ENCODE measurements at regions not wholly inside any gene's neighbourhood (a gene's known extent, or its start where the extent isn't known, plus 50 kb on each side); places are given as distances from the start of the nearest gene placed in this dataset.
"Not testable (repeated sequence)": the region's sequence is repeated elsewhere in the genome, so short reads cannot be mapped to it uniquely, and the experiment has no call there.

DNA sequence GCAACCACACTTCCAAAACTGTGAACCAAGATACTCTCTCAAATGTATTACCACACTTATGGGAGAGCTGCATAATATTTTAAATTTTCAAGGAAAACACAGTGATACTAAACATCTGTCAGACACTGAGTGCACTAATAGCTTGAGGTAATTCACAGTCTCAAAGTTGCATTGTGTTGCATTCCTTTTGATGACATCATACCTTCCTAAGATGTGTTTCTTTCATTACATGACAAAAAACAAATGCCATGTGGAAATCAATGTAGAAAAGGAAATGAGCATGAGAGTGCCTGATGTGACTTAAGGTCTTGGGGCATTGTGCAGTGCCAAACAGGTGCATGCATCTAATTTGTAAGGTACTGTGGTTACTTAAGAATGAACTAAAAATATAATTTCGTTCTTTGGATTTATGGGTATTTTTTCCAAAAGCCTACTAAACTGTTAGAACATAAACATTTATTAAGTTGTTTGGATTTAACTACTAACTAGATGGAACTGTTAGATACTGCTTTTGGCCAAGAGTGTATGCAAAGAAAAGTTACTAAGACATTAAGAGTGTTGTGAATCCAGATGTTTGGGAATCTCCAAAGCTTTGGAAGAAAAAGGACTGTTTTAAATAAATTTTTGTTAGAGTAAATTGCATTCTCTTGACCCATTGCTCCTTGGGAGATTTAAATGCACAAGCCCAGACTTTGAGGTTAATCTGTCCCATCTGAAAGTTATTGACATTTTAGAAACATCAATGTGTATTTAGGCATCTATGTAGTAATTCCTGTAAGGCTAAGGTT lies 496.2 kb upstream of the SEMA3D start:
- Histone ChIP-seq H3K4me1 (peaks cover 5% of the 10 kb centered on the region; the same call in 1 of the 3 replicates), H3K9me3 (no peaks in the 10 kb centered on the region), H3K27ac (no peak overlapping the region), H3K4me2 (no peak overlapping the region), H3K4me3 (no peak overlapping the region)
- DNase-seq (ENCODE audit: low read depth in 1 of 2, low spot score in 1 of 2) (no peak), ATAC-seq (no peak), FAIRE-seq (no peak)
- WGBS (ENCODE audit: missing lambda C conversion rate) = 37% methylated on average over 1 of the region's 1 CpG
- TF ChIP-seq ZFP36 (IDR thresholded peaks at IDR 0.05; ENCODE audit: borderline replicate concordance, partially characterized antibody) (no peak), CBX2 (IDR thresholded peaks at IDR 0.05; ENCODE audit: borderline replicate concordance, low read depth) (no peak), SREBF2 (IDR thresholded peaks at IDR 0.05) (no peak), ZSCAN20 (CRISPR knock-in tag; IDR thresholded peaks at IDR 0.05) (no peak), POLR2A (IDR thresholded peaks at IDR 0.05; ENCODE audit: low read length) (no peak), JUNB (IDR thresholded peaks at IDR 0.05) (no peak), TFCP2L1 (CRISPR knock-in tag; IDR thresholded peaks at IDR 0.05) (no peak), REST (IDR thresholded peaks at IDR 0.05) (no peak), KDM1A (IDR thresholded peaks at IDR 0.05; ENCODE audit: low read depth) (no peak), JUN (IDR thresholded peaks at IDR 0.05) (no peak), ESRRA (IDR thresholded peaks at IDR 0.05; ENCODE audit: borderline replicate concordance, low read length) (no peak), MAZ (IDR thresholded peaks at IDR 0.05; ENCODE audit: borderline replicate concordance, low read depth, low read length) (no peak), MAFK (IDR thresholded peaks at IDR 0.05; ENCODE audit: partially characterized antibody) (no peak), MYC (IDR thresholded peaks at IDR 0.05; ENCODE audit: borderline replicate concordance, low read length) (no peak), RFX5 (IDR thresholded peaks at IDR 0.05) (no peak), BHLHE40 (IDR thresholded peaks at IDR 0.05; ENCODE audit: low read depth, low read length) (no peak), CHD4 (IDR thresholded peaks at IDR 0.05; ENCODE audit: borderline replicate concordance) (no peak), CEBPB (IDR thresholded peaks at IDR 0.05) (no peak), HOXB5 (CRISPR knock-in tag; IDR thresholded peaks at IDR 0.05) (no peak), PBX3 (IDR thresholded peaks at IDR 0.05) (no peak)
- ChIA-PET CTCF (interaction anchor here (0.6 to 1.3 kb wide), 2 partner anchors 37 to 106 kb away, joined by 3 to 5 read pairs; no protein-coding TSS in a partner anchor), POLR2A (no interaction called here)

DNA sequence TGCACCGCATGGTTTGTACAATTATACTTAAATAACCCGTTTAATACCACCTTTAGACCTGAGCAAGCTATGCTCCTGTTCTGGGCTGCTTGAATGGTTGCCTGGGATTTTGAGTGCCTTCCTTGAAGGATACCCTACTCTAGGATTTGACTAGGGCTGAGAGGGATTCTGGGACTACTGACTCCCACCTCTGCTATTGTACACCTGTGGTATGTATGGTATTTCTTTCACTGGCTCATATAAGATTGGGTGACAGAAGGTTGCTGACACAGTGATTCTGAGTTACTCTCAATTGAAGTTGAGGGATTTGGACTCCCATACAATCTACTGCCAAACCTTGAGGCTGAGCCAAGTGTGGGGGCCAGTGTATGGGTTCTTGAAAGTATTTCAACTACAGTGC lies 494.4 kb upstream of the SEMA3D start:
- Histone ChIP-seq H3K4me3 (no peak overlapping the region), H3K4me2 (no peak overlapping the region), H3K4me1 (peaks cover 5% of the 10 kb centered on the region; the same call in 1 of the 3 replicates), H3K27ac (no peak overlapping the region), H3K9me3 (no peaks in the 10 kb centered on the region)
- FAIRE-seq (no peak), DNase-seq (ENCODE audit: low read depth in 1 of 2, low spot score in 1 of 2) (no peak), ATAC-seq (no peak)
- TF ChIP-seq CHD4 (IDR thresholded peaks at IDR 0.05; ENCODE audit: borderline replicate concordance) (no peak), RFX5 (IDR thresholded peaks at IDR 0.05) (no peak), BCL3 (IDR thresholded peaks at IDR 0.05) (no peak), PHF8 (IDR thresholded peaks at IDR 0.05; ENCODE audit: borderline replicate concordance, low read depth) (no peak), ESRRA (IDR thresholded peaks at IDR 0.05; ENCODE audit: borderline replicate concordance, low read length) (no peak), HOXA7 (CRISPR knock-in tag; IDR thresholded peaks at IDR 0.05) (no peak), MAFK (IDR thresholded peaks at IDR 0.05; ENCODE audit: partially characterized antibody) (peak; percentile 33), ZSCAN20 (CRISPR knock-in tag; IDR thresholded peaks at IDR 0.05) (no peak)
- POLR2A ChIA-PET = no interaction called here
- WGBS (ENCODE audit: missing lambda C conversion rate) = 33% methylated on average over 2 of the region's 2 CpGs
- CTCF ChIA-PET = no interaction called here

- WGBS (ENCODE audit: missing lambda C conversion rate) = 72% methylated on average over 2 of the region's 2 CpGs
- FAIRE-seq; H3K27ac ChIP-seq; H3K4me2 ChIP-seq; DNase-seq (ENCODE audit: low read depth in 1 of 2, low spot score in 1 of 2); H3K4me3 ChIP-seq; H3K4me1 ChIP-seq; CTCF ChIA-PET; ATAC-seq; POLR2A ChIA-PET; H3K9me3 ChIP-seq: not testable (repeated sequence)
These were observed 488.2 kb upstream of the SEMA3D start for GRCh38 chr7:85675093-85675492.

Measured in A549 (cell line).